ENCODE measurements at regions not wholly inside any gene's neighbourhood (a gene's known extent, or its start where the extent isn't known, plus 50 kb on each side); places are given as distances from the start of the nearest gene placed in this dataset.

DNA sequence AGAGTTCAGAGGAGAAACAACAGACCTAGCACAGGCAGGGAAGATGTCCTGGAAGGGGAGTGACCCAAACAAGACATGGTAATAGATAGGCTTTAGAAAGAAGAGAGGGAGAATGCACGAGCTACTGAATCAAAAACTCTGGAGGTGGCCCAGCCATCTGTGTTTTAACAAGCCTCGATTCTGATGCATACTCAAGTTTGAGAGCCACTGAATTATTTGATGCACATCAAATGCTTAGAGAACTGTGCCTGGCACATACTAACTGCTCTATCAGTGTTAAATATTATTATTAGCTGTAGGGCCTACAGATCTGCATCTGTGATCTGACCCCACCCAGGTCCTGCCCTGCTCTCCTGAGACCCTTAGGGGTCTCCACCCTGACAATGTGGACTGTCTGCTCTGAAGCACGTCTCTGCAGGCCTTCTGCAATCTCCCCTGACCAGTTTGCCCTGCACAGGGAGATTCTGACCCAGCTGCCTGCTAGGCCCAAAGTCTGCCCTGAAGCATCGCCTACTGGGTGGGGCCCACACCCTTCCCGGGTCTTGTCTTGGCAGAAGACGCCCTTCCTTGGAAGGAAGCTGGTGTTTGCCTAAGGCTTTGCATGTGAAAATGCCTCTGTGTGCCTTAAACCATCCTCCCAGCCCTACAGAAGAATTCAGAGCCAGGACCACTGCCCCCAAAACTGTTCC lies 201.5 kb upstream of the KLF3 start:
- TF ChIP-seq, protein P1, sequence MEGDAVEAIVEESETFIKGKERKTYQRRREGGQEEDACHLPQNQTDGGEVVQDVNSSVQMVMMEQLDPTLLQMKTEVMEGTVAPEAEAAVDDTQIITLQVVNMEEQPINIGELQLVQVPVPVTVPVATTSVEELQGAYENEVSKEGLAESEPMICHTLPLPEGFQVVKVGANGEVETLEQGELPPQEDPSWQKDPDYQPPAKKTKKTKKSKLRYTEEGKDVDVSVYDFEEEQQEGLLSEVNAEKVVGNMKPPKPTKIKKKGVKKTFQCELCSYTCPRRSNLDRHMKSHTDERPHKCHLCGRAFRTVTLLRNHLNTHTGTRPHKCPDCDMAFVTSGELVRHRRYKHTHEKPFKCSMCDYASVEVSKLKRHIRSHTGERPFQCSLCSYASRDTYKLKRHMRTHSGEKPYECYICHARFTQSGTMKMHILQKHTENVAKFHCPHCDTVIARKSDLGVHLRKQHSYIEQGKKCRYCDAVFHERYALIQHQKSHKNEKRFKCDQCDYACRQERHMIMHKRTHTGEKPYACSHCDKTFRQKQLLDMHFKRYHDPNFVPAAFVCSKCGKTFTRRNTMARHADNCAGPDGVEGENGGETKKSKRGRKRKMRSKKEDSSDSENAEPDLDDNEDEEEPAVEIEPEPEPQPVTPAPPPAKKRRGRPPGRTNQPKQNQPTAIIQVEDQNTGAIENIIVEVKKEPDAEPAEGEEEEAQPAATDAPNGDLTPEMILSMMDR (IDR thresholded peaks at IDR 0.05), result no peak
- TF ChIP-seq EZH2 (IDR thresholded peaks at IDR 0.05; ENCODE audit: borderline replicate concordance, insufficient read depth, low read depth, low read length, poor library complexity, severe bottlenecking), result no peak

Data from B cell (primary cell).